NT2/D1 (cell line): ENCODE measurements at regions not wholly inside any gene's neighbourhood (a gene's known extent, or its start where the extent isn't known, plus 50 kb on each side); places are given as distances from the start of the nearest gene placed in this dataset.

ENCODE experiments used
- DNase-seq: peaks from one replicate; pipeline ENCODE4 v3.0.0-alpha.2; 2011; ENCODE audit warnings: low read depth, low spot score
- H3K27me3 ChIP-seq: 2 replicates; pipeline ENCODE4 v1.6.0; 2011; ENCODE audit warnings: mild to moderate bottlenecking; ENCODE audit not compliant: insufficient read length, insufficient read depth
- H3K36me3 ChIP-seq: 2 replicates; pipeline ENCODE4 v1.6.1; 2011; ENCODE audit warnings: mild to moderate bottlenecking, low read length, mixed read lengths; ENCODE audit not compliant: insufficient read depth, insufficient read length
- H3K4me1 ChIP-seq: 2 replicates; pipeline ENCODE4 v1.5.1; 2011; ENCODE audit not compliant: insufficient read depth, insufficient read length
- H3K4me3 ChIP-seq: 2 replicates; pipeline ENCODE4 v1.5.1; 2011; ENCODE audit warnings: low read depth; ENCODE audit not compliant: insufficient read length
- H3K9ac ChIP-seq: 2 replicates; pipeline ENCODE4 v1.6.0; 2011; ENCODE audit warnings: low read depth; ENCODE audit not compliant: insufficient read length
- H3K9me3 ChIP-seq: 2 replicates; pipeline ENCODE4 v1.5.1; 2011; ENCODE audit warnings: mild to moderate bottlenecking, low read length; ENCODE audit not compliant: insufficient read depth
- SUZ12 ChIP-seq: IDR thresholded peaks from 2 replicates; pipeline ENCODE4 v1.6.1; 2011; ENCODE audit not compliant: insufficient read length, insufficient read depth; ENCODE audit errors: extremely low read depth
- YY1 ChIP-seq: IDR thresholded peaks from 2 replicates; pipeline ENCODE4 v1.6.1; 2011; ENCODE audit not compliant: insufficient read length, insufficient read depth
- ZNF274 ChIP-seq: IDR thresholded peaks from 2 replicates; pipeline ENCODE4 v1.6.1; 2011; ENCODE audit warnings: mild to moderate bottlenecking, low read depth, low read length

GRCh38 chr20:4411744-4412143 lies 162.7 kb upstream of the ADRA1D start:
- Histone ChIP-seq H3K9ac (no peak overlapping the region), H3K4me3 (no peak overlapping the region), H3K4me1 (no peaks in the 10 kb centered on the region), H3K36me3 (no peaks in the 10 kb centered on the region), H3K9me3 (no peaks in the 10 kb centered on the region; the same call in 1 of the 2 replicates), H3K27me3 (no peaks in the 10 kb centered on the region)
- TF ChIP-seq SUZ12 (no peak), YY1 (no peak), ZNF274 (no peak)
- DNase-seq = no peak

GRCh38 chr20:4406627-4407026 lies 157.5 kb upstream of the ADRA1D start:
- Histone ChIP-seq H3K4me3 (no peak overlapping the region), H3K36me3 (no peaks in the 10 kb centered on the region), H3K9ac (no peak overlapping the region), H3K9me3 (no peaks in the 10 kb centered on the region), H3K4me1 (no peaks in the 10 kb centered on the region), H3K27me3 (no peaks in the 10 kb centered on the region)
- no peak for DNase-seq
- TF ChIP-seq ZNF274 (no peak), SUZ12 (no peak), YY1 (no peak)

- no peaks in the 10 kb centered on the region for H3K4me1 ChIP-seq
- TF ChIP-seq ZNF274 (no peak), SUZ12 (no peak)
- no peak overlapping the region for H3K9ac ChIP-seq
- H3K4me3 ChIP-seq = no peak overlapping the region
- no peaks in the 10 kb centered on the region for H3K27me3 ChIP-seq
- H3K9me3 ChIP-seq = no peaks in the 10 kb centered on the region
- H3K36me3 ChIP-seq = no peaks in the 10 kb centered on the region
- no peak for DNase-seq
Observed at GRCh38 chr20:4401601-4402000, 152.5 kb upstream of the ADRA1D start.

- no peaks in the 10 kb centered on the region for H3K27me3 ChIP-seq
- TF ChIP-seq SUZ12 = no peak
- no peak for TF ChIP-seq YY1
- TF ChIP-seq ZNF274 = no peak
- H3K4me1 ChIP-seq = no peaks in the 10 kb centered on the region
- H3K9ac ChIP-seq = no peak overlapping the region
- H3K36me3 ChIP-seq = no peaks in the 10 kb centered on the region
- DNase-seq = no peak
- no peak overlapping the region for H3K4me3 ChIP-seq
- no peaks in the 10 kb centered on the region; the same call in 1 of the 2 replicates for H3K9me3 ChIP-seq
Observed at GRCh38 chr20:4384961-4385360, 135.9 kb upstream of the ADRA1D start.

- no peaks in the 10 kb centered on the region for H3K4me1 ChIP-seq
- no peaks in the 10 kb centered on the region for H3K27me3 ChIP-seq
- TF ChIP-seq YY1 (no peak), SUZ12 (no peak), ZNF274 (no peak)
- no peaks in the 10 kb centered on the region; the same call in 1 of the 2 replicates for H3K9me3 ChIP-seq
- no peak overlapping the region for H3K4me3 ChIP-seq
- DNase-seq = no peak
- H3K36me3 ChIP-seq = no peaks in the 10 kb centered on the region
- no peak overlapping the region for H3K9ac ChIP-seq
Observed at GRCh38 chr20:4383961-4384360, 134.9 kb upstream of the ADRA1D start.

- H3K9ac ChIP-seq = no peak overlapping the region
- no peaks in the 10 kb centered on the region for H3K27me3 ChIP-seq
- H3K36me3 ChIP-seq = no peaks in the 10 kb centered on the region
- DNase-seq = no peak
- TF ChIP-seq YY1 (no peak), ZNF274 (no peak), SUZ12 (no peak)
- peaks cover 5% of the 10 kb centered on the region; the same call in 1 of the 2 replicates for H3K9me3 ChIP-seq
- no peaks in the 10 kb centered on the region for H3K4me1 ChIP-seq
- no peak overlapping the region for H3K4me3 ChIP-seq
Observed at GRCh38 chr20:4375881-4376280, 126.8 kb upstream of the ADRA1D start.

GRCh38 chr20:4373454-4373853 lies 124.4 kb upstream of the ADRA1D start:
- no peaks in the 10 kb centered on the region for H3K36me3 ChIP-seq
- H3K4me3 ChIP-seq = no peak overlapping the region
- no peaks in the 10 kb centered on the region for H3K27me3 ChIP-seq
- TF ChIP-seq ZNF274 (no peak), YY1 (no peak), SUZ12 (no peak)
- H3K9ac ChIP-seq = no peak overlapping the region
- H3K4me1 ChIP-seq = no peaks in the 10 kb centered on the region
- DNase-seq = no peak
- H3K9me3 ChIP-seq = peaks cover 5% of the 10 kb centered on the region; the same call in 1 of the 2 replicates

GRCh38 chr20:4371623-4372251 lies 122.7 kb upstream of the ADRA1D start:
- Histone ChIP-seq H3K27me3 (no peaks in the 10 kb centered on the region), H3K4me1 (no peaks in the 10 kb centered on the region)

More at GRCh38 chr20:4371623-4372251, 122.7 kb upstream of the ADRA1D start:
- Histone ChIP-seq H3K36me3 (no peaks in the 10 kb centered on the region), H3K9me3 (peaks cover 5% of the 10 kb centered on the region; the same call in 1 of the 2 replicates), H3K9ac (no peak overlapping the region), H3K4me3 (no peak overlapping the region)
- TF ChIP-seq SUZ12 (no peak), YY1 (no peak), ZNF274 (no peak)
- no peak for DNase-seq
